NT2/D1 (cell line): ENCODE measurements at regions not wholly inside any gene's neighbourhood (a gene's known extent, or its start where the extent isn't known, plus 50 kb on each side); places are given as distances from the start of the nearest gene placed in this dataset.

ENCODE experiments used
- DNase-seq: peaks from one replicate; pipeline ENCODE4 v3.0.0-alpha.2; 2011; ENCODE audit warnings: low read depth, low spot score
- H3K27me3 ChIP-seq: 2 replicates; pipeline ENCODE4 v1.6.0; 2011; ENCODE audit warnings: mild to moderate bottlenecking; ENCODE audit not compliant: insufficient read length, insufficient read depth
- H3K36me3 ChIP-seq: 2 replicates; pipeline ENCODE4 v1.6.1; 2011; ENCODE audit warnings: mild to moderate bottlenecking, low read length, mixed read lengths; ENCODE audit not compliant: insufficient read depth, insufficient read length
- H3K4me1 ChIP-seq: 2 replicates; pipeline ENCODE4 v1.5.1; 2011; ENCODE audit not compliant: insufficient read depth, insufficient read length
- H3K4me3 ChIP-seq: 2 replicates; pipeline ENCODE4 v1.5.1; 2011; ENCODE audit warnings: low read depth; ENCODE audit not compliant: insufficient read length
- H3K9ac ChIP-seq: 2 replicates; pipeline ENCODE4 v1.6.0; 2011; ENCODE audit warnings: low read depth; ENCODE audit not compliant: insufficient read length
- H3K9me3 ChIP-seq: 2 replicates; pipeline ENCODE4 v1.5.1; 2011; ENCODE audit warnings: mild to moderate bottlenecking, low read length; ENCODE audit not compliant: insufficient read depth
- SUZ12 ChIP-seq: IDR thresholded peaks from 2 replicates; pipeline ENCODE4 v1.6.1; 2011; ENCODE audit not compliant: insufficient read length, insufficient read depth; ENCODE audit errors: extremely low read depth
- YY1 ChIP-seq: IDR thresholded peaks from 2 replicates; pipeline ENCODE4 v1.6.1; 2011; ENCODE audit not compliant: insufficient read length, insufficient read depth
- ZNF274 ChIP-seq: IDR thresholded peaks from 2 replicates; pipeline ENCODE4 v1.6.1; 2011; ENCODE audit warnings: mild to moderate bottlenecking, low read depth, low read length

GRCh38 chr5:135194573-135195269, 160.7 kb upstream of the PITX1 start:
- no peak overlapping the region for H3K9ac ChIP-seq
- no peaks in the 10 kb centered on the region for H3K36me3 ChIP-seq
- TF ChIP-seq SUZ12 (no peak), ZNF274 (no peak), YY1 (no peak)
- DNase-seq, result no peak
- peaks cover 29% of the 10 kb centered on the region for H3K27me3 ChIP-seq
- no peak overlapping the region for H3K4me3 ChIP-seq
- no peaks in the 10 kb centered on the region for H3K9me3 ChIP-seq
- peaks cover 3% of the 10 kb centered on the region for H3K4me1 ChIP-seq

- no peak overlapping the region for H3K9ac ChIP-seq
- TF ChIP-seq SUZ12 (no peak), ZNF274 (no peak), YY1 (no peak)
- peaks cover 3% of the 10 kb centered on the region for H3K4me1 ChIP-seq
- DNase-seq, result no peak
- no peak overlapping the region for H3K4me3 ChIP-seq
- no peaks in the 10 kb centered on the region for H3K36me3 ChIP-seq
- H3K9me3 ChIP-seq, result no peaks in the 10 kb centered on the region
- H3K27me3 ChIP-seq, result peaks cover 29% of the 10 kb centered on the region
These were observed 160.1 kb upstream of the PITX1 start for GRCh38 chr5:135194126-135194488.

- Histone ChIP-seq H3K36me3 (no peaks in the 10 kb centered on the region), H3K4me3 (no peak overlapping the region), H3K27me3 (peaks cover 29% of the 10 kb centered on the region), H3K9ac (no peak overlapping the region), H3K9me3 (no peaks in the 10 kb centered on the region), H3K4me1 (peaks cover 3% of the 10 kb centered on the region)
- TF ChIP-seq YY1 (no peak), SUZ12 (no peak), ZNF274 (no peak)
- no peak for DNase-seq
These were observed 159.4 kb upstream of the PITX1 start for GRCh38 chr5:135193213-135194125.

- Histone ChIP-seq H3K4me1 (peaks cover 3% of the 10 kb centered on the region), H3K9ac (no peak overlapping the region), H3K4me3 (no peak overlapping the region), H3K36me3 (no peaks in the 10 kb centered on the region), H3K9me3 (no peaks in the 10 kb centered on the region), H3K27me3 (peaks cover 29% of the 10 kb centered on the region)
- TF ChIP-seq YY1 (no peak), ZNF274 (no peak), SUZ12 (no peak)
- no peak for DNase-seq
These were observed 158.3 kb upstream of the PITX1 start for GRCh38 chr5:135192351-135192750.

- Histone ChIP-seq H3K9ac (peak overlapping the region; percentile 74), H3K36me3 (no peaks in the 10 kb centered on the region), H3K4me1 (peaks cover 3% of the 10 kb centered on the region), H3K27me3 (peaks cover 29% of the 10 kb centered on the region), H3K9me3 (no peaks in the 10 kb centered on the region), H3K4me3 (peak overlapping the region; percentile 41)
- DNase-seq, result peak; percentile 60
- TF ChIP-seq YY1, result no peak
- no peak for TF ChIP-seq ZNF274
- no peak for TF ChIP-seq SUZ12
These were observed 157.2 kb upstream of the PITX1 start for GRCh38 chr5:135191084-135191826.

- TF ChIP-seq YY1 (no peak), ZNF274 (no peak), SUZ12 (no peak)
- Histone ChIP-seq H3K4me3 (peak overlapping the region; percentile 41), H3K36me3 (no peaks in the 10 kb centered on the region), H3K9ac (no peak overlapping the region), H3K9me3 (no peaks in the 10 kb centered on the region), H3K27me3 (peaks cover 29% of the 10 kb centered on the region), H3K4me1 (peaks cover 3% of the 10 kb centered on the region)
- no peak for DNase-seq
These were observed 156.5 kb upstream of the PITX1 start for GRCh38 chr5:135190416-135191083.

- Histone ChIP-seq H3K36me3 (no peaks in the 10 kb centered on the region), H3K9me3 (no peaks in the 10 kb centered on the region), H3K9ac (no peak overlapping the region), H3K4me1 (peaks cover 3% of the 10 kb centered on the region), H3K27me3 (peaks cover 29% of the 10 kb centered on the region), H3K4me3 (no peak overlapping the region)
- TF ChIP-seq SUZ12 (no peak), YY1 (no peak), ZNF274 (no peak)
- no peak for DNase-seq
These were observed 155.0 kb upstream of the PITX1 start for GRCh38 chr5:135189024-135189423.
